K562 (cell line): ENCODE measurements at regions not wholly inside any gene's neighbourhood (a gene's known extent, or its start where the extent isn't known, plus 50 kb on each side); places are given as distances from the start of the nearest gene placed in this dataset.

Experiments used
- BACH1 ChIP-seq: fragments of 200-800 bp; sonication (Bioruptor generic); IDR thresholded peaks from 2 replicates; pipeline ENCODE4 v1.6.1; 2016; ENCODE audit warnings: missing genetic modification characterization, missing compliant biosample characterization
- C11orf30 ChIP-seq: fragments of 450-650 bp; IDR thresholded peaks from 2 replicates; pipeline ENCODE4 v1.6.1; 2016; ENCODE audit warnings: low read depth, mild to moderate bottlenecking
- CC2D1A ChIP-seq: fragments of 450-650 bp; IDR thresholded peaks from 2 replicates; pipeline ENCODE4 v1.6.1; 2017; ENCODE audit warnings: mild to moderate bottlenecking
- CTCF ChIP-seq, 3 experiments: IDR thresholded peaks in 2 of 3; conservative IDR thresholded peaks in 1 of 3; 2 replicates each; pipeline ENCODE4 v1.5.1; 2011 to 2012; ENCODE audit warnings: low read length in 3 of 3, mild to moderate bottlenecking in 3 of 3, control low read depth in 2 of 3, improper control_type of control experiment in 1 of 3, inconsistent platforms in 1 of 3, low read depth in 1 of 3, mixed read lengths in 1 of 3, moderate library complexity in 1 of 3; ENCODE audit not compliant: insufficient read depth in 2 of 3
- DMBX1 ChIP-seq: fragments of 250-450 bp; sonication (Bioruptor Pico); IDR thresholded peaks from 2 replicates; pipeline ENCODE4 v1.8.0; 2022; ENCODE audit warnings: inconsistent platforms, mild to moderate bottlenecking, moderate library complexity, borderline replicate concordance
- HDAC3 ChIP-seq: fragments of 450-650 bp; IDR thresholded peaks from 2 replicates; pipeline ENCODE4 v1.6.1; 2018; ENCODE audit warnings: borderline replicate concordance, mild to moderate bottlenecking, moderate library complexity; ENCODE audit not compliant: partially characterized antibody
- HIVEP1 ChIP-seq: fragments of 250-450 bp; sonication (Bioruptor Pico); IDR thresholded peaks from 2 replicates; pipeline ENCODE4 v1.4.0; 2020; ENCODE audit warnings: mild to moderate bottlenecking
- MAZ ChIP-seq, 2 experiments: fragments of 450-650 bp in 1 of 2; sonication (generic) in 1 of 2; formaldehyde crosslinking; IDR thresholded peaks in 1 of 2; conservative IDR thresholded peaks in 1 of 2; 2 replicates each; pipeline versions ENCODE4 v1.4.0 to v1.5.0; 2020; ENCODE audit warnings: mild to moderate bottlenecking in 1 of 2, missing genetic modification reagents in 1 of 2
- SMARCA4 ChIP-seq: fragments of 450-650 bp; IDR thresholded peaks from 2 replicates; pipeline ENCODE4 v1.6.1; 2016
- TAF15 ChIP-seq: fragments of 200-400 bp; formaldehyde crosslinking; IDR thresholded peaks from 2 replicates; pipeline ENCODE4 v1.6.1; 2017; ENCODE audit warnings: mild to moderate bottlenecking, low read depth, low read length, moderate library complexity
- TBL1XR1 ChIP-seq, 2 experiments: IDR thresholded peaks; 2 replicates each; pipeline ENCODE4 v1.6.1; 2012; ENCODE audit warnings: improper control_type of control experiment in 2 of 2, low read length in 2 of 2, mild to moderate bottlenecking in 1 of 2
- TCF7L2 ChIP-seq: fragments of 150-350 bp; IDR thresholded peaks from 2 replicates; pipeline ENCODE4 v1.6.1; 2016; ENCODE audit warnings: low read depth, mild to moderate bottlenecking, low read length, moderate library complexity
- TF ChIP-seq, protein P1 (sequence below): fragments of 450-650 bp; IDR thresholded peaks from 2 replicates; pipeline ENCODE4 v1.6.1; 2017; ENCODE audit warnings: antibody characterized with exemption, mild to moderate bottlenecking
- TF ChIP-seq, protein P2 (sequence below): fragments of 250-450 bp; sonication (Bioruptor Pico); IDR thresholded peaks from 2 replicates; pipeline ENCODE4 v1.4.0; 2020; ENCODE audit warnings: mild to moderate bottlenecking, moderate library complexity

DNA sequence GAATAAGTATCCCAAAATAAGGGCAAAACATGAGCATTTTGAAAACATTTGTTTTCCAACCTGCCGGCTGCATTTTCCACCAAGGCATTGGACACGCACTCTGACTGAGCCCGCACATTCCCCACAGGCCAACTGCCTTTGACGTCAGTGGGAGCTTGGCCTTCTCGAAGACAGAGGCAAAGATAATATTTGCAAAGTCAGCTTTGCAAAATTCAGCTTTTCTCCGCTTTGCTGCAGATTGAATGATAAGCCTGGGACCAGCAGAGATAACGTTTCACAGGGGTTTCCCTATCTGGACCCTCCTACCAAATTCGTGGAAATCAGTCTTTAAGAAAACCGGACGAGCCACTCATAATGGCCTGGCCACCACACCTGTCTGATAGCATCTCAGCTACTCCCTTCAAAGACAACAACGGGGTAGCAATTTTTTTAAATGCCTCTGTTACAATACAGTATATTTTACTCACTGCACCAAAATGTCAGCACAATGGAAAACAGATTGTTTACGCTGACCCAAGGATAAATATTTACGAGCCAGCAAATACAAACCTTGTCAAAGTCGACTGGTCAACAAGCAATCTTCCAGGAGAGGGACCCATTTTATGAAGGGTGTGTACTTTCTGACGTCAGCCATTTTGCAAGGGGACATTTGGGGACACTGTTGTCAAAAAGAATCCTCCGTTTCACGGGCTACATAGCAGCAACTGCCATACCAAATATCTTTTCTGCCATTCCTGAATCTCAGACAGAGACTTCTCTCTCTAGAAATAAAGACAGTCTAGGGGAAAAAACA is 100.5 kb downstream of the TFAP2A start (continued):
- no peak for TF ChIP-seq TAF15
- TF ChIP-seq, protein P1, sequence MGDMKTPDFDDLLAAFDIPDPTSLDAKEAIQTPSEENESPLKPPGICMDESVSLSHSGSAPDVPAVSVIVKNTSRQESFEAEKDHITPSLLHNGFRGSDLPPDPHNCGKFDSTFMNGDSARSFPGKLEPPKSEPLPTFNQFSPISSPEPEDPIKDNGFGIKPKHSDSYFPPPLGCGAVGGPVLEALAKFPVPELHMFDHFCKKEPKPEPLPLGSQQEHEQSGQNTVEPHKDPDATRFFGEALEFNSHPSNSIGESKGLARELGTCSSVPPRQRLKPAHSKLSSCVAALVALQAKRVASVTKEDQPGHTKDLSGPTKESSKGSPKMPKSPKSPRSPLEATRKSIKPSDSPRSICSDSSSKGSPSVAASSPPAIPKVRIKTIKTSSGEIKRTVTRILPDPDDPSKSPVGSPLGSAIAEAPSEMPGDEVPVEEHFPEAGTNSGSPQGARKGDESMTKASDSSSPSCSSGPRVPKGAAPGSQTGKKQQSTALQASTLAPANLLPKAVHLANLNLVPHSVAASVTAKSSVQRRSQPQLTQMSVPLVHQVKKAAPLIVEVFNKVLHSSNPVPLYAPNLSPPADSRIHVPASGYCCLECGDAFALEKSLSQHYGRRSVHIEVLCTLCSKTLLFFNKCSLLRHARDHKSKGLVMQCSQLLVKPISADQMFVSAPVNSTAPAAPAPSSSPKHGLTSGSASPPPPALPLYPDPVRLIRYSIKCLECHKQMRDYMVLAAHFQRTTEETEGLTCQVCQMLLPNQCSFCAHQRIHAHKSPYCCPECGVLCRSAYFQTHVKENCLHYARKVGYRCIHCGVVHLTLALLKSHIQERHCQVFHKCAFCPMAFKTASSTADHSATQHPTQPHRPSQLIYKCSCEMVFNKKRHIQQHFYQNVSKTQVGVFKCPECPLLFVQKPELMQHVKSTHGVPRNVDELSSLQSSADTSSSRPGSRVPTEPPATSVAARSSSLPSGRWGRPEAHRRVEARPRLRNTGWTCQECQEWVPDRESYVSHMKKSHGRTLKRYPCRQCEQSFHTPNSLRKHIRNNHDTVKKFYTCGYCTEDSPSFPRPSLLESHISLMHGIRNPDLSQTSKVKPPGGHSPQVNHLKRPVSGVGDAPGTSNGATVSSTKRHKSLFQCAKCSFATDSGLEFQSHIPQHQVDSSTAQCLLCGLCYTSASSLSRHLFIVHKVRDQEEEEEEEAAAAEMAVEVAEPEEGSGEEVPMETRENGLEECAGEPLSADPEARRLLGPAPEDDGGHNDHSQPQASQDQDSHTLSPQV, result peak; percentile 93
- peak; percentile 36; the same call in 1 of the 2 replicates for TF ChIP-seq CC2D1A
- peak; percentile 92 for TF ChIP-seq BACH1
- TF ChIP-seq DMBX1 (CRISPR knock-in tag), result 0 out of 2 replicates have a peak, but pooled peaks have one; percentile 51
- TF ChIP-seq, protein P2, sequence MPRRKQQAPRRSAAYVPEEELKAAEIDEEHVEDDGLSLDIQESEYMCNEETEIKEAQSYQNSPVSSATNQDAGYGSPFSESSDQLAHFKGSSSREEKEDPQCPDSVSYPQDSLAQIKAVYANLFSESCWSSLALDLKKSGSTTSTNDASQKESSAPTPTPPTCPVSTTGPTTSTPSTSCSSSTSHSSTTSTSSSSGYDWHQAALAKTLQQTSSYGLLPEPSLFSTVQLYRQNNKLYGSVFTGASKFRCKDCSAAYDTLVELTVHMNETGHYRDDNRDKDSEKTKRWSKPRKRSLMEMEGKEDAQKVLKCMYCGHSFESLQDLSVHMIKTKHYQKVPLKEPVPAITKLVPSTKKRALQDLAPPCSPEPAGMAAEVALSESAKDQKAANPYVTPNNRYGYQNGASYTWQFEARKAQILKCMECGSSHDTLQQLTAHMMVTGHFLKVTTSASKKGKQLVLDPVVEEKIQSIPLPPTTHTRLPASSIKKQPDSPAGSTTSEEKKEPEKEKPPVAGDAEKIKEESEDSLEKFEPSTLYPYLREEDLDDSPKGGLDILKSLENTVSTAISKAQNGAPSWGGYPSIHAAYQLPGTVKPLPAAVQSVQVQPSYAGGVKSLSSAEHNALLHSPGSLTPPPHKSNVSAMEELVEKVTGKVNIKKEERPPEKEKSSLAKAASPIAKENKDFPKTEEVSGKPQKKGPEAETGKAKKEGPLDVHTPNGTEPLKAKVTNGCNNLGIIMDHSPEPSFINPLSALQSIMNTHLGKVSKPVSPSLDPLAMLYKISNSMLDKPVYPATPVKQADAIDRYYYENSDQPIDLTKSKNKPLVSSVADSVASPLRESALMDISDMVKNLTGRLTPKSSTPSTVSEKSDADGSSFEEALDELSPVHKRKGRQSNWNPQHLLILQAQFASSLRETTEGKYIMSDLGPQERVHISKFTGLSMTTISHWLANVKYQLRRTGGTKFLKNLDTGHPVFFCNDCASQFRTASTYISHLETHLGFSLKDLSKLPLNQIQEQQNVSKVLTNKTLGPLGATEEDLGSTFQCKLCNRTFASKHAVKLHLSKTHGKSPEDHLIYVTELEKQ, result no peak
- 0 out of 2 replicates have a peak, but pooled peaks have one; percentile 52 for TF ChIP-seq HIVEP1 (CRISPR knock-in tag)
- no peak for TF ChIP-seq TCF7L2
- peak in 1 of 2 experiments; percentile 53; a peak in 1 of 4 replicates for TF ChIP-seq TBL1XR1 (IDR thresholded peaks at IDR 0.05; ENCODE audit: low read length in 2 of 2)
- TF ChIP-seq CTCF (IDR thresholded peaks at IDR 0.05 in 2 of 3, conservative IDR thresholded peaks at IDR 0.05 in 1 of 3; ENCODE audit: insufficient read depth in 2 of 3, low read depth in 1 of 3, low read length in 3 of 3), result peak in 1 of 3 experiments; percentile 23; a peak in 2 of 6 replicates
- TF ChIP-seq HDAC3, result peak; percentile 76
- TF ChIP-seq C11orf30, result peak; percentile 96
- peak in 1 of 2 experiments; percentile 40; a peak in 1 of 4 replicates for TF ChIP-seq MAZ (CRISPR knock-in tag; conservative IDR thresholded peaks at IDR 0.05 in 1 of 2, IDR thresholded peaks at IDR 0.05 in 1 of 2)
- peak; percentile 82 for TF ChIP-seq SMARCA4
